Umbilical cord (tissue), 1 donor: ENCODE measurements at regions not wholly inside any gene's neighbourhood (a gene's known extent, or its start where the extent isn't known, plus 50 kb on each side); places are given as distances from the start of the nearest gene placed in this dataset.
"Not testable (repeated sequence)": the region's sequence is repeated elsewhere in the genome, so short reads cannot be mapped to it uniquely, and the experiment has no call there.

Experiments
- DNase-seq: peaks from one replicate; pipeline ENCODE4 v3.0.0-alpha.2; 2015; ENCODE audit warnings: low spot score

DNA sequence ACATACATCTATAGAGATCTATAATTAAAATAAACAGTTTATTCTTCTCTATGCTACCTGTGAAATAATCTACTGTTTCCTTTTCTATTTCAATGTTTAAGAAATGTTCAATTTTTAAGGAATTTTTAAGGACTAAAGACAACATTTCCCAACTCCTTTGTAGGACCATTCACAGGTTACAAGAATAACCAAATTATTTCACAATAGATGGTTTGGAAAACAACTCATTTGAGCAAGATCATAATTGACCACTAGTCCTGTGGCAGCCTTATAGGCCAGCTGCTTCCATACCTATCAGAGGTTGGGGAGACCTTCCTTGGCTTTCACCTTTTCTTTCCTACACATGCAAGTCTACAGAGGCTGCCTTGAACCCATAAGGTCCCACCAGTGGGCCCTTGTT is 193.7 kb downstream of the TTC39B start:
- no peak for DNase-seq

DNA sequence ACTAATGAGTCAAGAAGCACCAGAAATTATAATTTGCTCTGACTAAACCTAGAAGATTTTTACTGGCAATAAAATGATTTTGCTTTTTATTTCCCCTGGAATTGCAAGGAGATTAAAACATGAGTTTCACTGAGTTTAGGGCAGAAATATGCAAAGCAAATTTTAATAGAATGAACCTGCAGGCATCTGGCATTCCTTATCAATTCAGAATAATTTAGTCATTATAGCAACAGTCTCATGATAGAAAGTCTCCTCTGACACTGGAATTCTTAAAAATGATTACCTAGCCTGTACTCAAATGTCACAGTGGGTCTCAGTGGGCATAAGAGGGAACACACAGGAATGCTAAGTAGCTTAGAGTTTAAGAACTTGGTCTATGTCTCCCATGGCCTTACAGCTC is 195.9 kb downstream of the TTC39B start:
- no peak for DNase-seq

DNA sequence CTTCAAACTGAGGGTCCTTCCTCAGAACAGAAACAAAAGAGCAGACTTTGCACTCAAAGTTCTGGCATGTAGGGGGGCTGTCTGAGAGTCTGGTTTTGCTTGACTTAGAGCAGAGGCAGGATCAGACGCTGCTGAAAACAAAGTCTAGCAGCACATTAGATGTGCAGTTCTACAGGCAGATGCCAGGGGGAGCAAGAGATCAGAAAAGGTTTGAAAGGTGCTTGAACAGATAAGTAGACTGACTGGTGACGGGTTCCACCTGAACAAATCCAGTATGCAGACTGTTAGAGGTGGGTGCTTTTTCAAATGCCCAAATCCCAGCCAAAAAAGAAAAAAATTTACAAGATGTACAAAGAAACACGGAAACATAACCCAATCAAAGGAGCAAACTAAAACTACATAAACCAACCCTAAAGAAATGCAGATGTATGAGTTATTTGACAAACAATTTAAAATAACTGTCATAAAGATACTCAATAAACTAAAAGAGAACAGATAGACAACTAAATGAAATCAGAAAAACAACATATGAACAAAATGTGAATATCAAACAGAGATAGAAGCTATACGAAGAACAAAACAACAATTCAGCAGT is 194.7 kb upstream of the FREM1 start:
- peak; percentile 35 for DNase-seq

DNA sequence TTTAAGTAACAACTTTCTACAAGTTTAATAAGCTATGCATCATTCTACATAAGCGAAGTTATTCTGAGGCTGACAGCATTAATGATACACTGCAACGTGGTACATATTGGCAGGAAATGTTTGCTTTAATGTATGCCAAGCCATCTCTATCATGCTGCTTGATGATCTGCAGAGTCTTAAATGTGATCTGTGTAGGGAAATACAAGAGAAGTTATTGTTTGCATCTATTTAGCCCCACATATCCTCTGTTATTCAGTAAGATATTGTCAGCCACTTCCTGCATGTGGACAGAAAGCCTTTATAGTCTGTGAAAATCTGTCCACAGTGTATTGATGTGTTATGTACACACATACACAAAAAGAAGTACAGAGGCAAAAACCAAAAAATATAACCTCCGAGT is 193.1 kb upstream of the FREM1 start:
- peak; percentile 30 for DNase-seq

DNA sequence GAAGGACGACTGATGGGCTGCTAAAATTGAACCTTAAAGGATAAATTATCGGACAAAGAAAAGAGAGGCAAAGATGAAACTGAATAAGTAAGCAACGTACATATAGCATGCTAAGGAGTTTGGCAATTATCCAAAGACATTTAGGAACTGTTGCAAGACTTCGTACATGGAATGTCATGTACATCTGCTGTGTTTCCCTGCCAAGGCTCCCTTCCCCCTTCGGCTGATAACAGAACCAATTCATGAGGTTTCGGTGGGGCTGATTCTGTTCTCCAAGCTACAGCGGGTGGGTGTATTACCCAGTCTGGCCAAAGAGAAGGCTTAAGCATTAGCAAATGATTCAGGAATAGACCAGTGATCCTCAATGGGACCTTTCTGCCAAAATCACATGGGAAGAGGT is 190.9 kb upstream of the FREM1 start:
- DNase-seq, result peak; percentile 84

DNA sequence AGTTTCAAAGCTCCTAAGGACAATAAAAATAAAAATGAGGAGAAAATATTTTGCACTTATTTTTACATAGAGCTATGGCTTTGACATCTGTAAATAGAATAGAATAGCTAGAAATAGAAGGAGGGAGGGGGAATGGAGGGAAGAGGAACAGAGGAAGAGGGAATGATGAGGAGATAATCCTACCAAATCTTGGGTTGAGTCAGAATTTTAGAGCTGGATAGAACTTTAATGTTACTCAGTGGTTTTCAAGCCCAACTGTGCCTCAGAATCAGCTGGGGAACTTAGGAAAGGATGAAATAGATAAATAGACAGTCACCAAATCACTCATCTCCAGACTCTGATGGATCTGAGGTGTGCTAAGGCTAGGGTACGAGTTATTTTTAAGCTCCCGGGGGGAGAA is 190.3 kb upstream of the FREM1 start:
- peak; percentile 93 for DNase-seq

DNA sequence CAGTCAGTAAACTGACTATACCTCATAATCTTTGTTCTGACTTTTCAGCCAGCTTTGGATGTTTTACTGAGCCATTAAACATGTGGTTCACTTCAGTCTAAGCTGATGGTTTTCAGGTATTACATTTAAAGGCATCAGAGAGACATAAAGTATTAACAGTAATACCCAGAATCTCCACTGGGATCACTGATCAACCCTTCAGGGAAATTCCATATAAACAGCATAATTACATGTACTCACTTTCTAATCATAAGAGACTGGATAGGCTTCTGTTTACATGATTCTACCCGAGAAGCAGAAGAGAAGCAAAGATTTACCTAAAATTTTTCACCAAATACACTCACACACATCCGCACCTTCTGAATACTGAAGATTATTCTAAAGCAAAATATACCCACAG is 186.7 kb upstream of the FREM1 start:
- DNase-seq, result peak; percentile 94

DNA sequence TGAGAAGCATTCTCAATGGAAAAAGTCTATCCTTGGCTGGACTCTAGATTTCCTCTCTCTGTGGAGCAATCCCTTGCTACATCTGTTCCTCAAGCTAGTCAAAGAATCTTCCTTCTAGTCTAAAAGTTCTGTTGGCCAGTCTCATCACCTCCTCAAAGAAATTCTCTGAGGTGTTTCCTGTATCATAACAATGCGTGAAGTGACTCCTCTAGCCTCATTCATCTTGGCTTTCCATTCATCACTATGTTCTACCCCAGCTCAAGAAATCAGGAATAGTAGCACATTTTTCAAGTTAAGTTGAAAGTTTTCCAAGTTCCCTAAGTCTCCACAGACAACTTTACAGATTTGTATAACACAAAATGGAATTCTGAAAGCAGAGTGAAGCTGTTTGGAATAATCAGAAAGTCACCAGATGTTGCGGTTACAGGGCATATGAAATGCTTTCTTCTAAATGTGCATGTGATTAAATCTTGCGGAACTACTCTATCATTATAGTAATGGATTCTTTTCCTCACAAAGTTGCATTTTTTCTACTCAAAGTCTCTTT is 176.6 kb upstream of the FREM1 start:
- peak; percentile 78 for DNase-seq

DNA sequence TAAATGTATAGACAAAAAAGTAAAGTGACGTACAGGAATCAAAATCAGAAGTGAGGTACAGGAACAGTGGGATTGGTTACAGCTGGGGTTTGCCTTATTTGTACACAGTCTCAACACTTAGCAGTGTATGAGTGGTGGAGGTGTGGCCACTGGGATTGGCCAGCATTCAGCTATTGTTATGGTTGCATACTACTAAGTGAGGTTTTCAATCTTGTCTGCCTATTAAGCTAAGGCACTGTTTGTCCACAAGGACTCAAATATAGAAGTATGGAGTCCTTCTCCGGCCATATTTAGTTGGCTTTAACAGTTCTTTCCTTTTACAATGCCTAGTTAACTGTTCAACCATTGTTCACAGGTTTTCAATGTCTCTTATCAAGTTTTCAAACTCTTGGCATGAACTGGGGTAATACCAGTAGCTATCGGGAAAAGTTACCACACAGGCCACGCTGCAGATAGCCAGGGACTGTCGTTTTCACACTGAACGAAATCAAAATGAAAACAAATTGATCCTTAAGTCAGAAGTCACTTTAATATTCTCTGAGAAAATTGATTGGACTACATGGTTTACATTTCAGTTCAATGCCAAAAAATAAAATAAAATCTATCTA is 176.0 kb upstream of the FREM1 start:
- peak; percentile 32 for DNase-seq

DNA sequence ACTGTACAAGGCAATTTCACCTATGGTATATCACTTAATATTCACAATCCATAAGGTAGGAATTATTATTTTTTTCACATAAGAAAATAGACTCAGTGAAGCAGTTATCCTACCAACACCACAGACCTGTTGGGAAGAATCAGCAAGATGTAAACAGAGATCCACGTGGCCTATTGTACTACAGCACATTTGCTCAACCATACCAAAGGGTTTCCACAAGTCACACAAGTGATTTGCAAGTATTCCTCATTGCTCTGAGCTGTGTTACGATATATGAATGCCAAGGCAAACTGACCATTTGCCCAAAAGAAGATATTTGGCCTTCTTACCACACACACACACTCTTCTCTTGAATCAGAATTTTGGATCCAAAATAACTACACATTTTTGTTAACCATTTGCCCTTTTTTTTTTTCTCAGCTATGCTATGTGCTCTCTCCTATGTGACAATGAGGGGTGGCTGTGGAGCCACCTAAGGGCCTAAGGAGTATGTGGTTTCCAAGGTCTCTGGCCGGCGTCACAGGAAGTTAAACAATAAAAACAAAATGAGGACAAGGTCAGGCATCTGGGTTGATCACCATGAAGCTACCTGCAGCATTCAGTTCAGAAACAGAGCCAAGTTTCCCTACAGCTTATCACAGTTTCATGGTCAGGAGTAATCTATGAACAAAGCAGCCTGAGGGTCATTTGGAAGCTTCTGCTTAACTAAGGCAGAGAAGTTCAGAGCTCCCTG is 171.0 kb upstream of the FREM1 start:
- no peak for DNase-seq

DNA sequence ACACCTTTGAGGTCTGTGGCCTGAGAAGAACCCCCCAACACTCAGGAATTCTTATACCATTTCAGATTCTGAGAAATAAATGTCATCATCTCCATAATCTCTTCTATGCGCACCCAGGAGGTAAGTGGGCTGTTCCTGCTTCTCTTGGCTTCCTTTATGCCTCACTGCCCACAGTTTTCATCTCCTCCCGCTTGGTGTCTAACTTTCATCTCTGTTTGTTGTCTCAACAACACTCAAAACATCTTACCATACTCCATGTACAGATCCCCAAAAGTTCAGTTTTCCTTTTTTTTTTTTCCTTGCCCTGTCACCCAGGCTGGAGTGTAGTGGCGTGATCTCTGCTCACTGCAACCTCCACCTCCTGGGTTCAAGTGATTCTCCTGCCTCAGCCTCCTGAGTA is 170.2 kb upstream of the FREM1 start:
- DNase-seq, result no peak

DNA sequence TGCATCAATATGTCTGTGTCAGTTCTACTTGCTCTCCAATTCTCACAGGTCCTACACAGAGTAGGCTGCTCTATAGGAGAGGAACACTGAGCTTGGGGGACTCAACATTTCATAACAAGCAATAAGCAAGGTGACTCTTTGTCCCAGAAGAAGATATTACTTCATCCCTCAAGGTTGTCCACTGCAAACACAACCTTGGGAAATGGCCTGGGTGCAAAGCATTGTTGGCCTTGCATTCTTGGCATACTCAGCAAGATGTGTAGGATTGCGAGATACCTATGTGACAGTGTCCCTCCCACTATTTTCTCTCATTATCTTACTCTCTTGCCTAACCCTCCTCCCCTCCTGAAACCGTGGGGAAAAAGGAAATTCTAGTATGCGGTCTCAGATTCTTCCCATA is 169.8 kb upstream of the FREM1 start:
- DNase-seq, result no peak

DNA sequence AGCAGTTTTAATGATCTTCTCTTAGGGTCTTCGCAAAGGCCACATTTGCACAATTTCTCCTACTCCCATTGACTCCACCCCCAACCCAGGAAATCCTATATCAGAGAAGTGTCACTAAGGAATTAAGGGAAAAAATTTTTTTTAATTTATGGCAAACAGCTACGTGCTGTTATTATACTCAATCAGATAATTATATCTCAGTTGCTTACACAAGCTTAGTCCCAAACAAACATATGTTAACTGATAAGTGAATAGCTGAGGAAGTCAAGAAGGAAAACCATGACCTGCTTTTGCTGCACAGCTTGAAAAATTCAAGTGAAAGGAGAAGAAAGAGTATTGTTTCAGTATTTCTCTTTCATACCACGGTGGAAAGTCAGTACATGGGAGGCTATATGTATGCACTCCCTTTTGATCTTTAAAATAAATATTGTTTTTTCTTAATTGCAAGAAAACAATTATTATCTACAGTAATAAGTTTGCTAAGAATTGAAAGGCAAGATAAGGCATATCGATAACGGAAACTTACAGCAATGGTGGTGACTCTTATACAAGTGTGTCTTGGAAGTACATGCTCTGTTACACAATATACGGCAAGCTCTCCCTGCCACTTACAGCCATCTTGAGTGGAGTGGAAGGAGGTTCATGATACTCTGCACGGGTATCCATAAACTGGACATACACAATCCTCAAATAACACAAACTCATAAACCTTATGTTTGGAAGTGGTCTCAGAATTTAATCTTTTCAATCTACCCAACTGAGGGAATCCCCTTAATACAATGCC is 167.9 kb upstream of the FREM1 start:
- peak; percentile 31 for DNase-seq

DNA sequence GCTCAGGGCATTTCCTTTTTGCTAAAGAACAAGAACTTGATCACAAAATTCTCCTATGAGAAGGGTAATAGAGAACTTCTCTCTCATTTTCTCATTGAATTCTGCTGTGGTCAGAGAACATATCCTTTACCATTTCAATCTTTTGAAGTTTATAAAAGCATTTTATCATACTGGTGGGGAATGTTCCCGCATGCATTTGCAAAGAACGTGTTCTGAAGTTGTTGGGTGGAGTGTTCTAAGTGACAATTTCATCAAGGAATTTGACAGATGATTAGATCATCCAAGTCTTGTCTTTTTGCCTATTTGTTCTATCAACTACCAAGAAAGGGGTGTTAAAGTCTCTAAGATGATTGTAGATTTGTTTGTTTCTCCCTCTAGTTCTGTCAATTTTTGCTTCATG is 163.4 kb upstream of the FREM1 start:
- no peak for DNase-seq

DNA sequence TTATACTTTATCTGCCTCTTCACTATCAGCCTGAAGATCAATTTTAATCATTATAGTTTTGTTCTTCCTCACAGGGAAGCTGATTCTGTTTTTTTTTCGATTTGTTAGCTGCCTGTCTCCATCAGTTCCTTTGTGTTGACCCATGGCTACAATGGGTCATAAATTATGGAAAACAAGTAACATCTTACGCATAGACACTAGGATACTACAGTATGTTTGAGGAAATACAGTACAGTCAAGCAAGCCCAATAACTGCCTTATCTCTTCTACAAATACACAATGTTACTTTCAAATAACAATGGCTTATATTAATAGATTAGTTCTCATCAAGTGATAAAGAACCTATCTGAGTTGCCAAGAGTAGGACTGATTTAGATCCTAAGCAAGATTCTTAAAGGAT is 160.5 kb upstream of the FREM1 start:
- DNase-seq, result no peak

DNA sequence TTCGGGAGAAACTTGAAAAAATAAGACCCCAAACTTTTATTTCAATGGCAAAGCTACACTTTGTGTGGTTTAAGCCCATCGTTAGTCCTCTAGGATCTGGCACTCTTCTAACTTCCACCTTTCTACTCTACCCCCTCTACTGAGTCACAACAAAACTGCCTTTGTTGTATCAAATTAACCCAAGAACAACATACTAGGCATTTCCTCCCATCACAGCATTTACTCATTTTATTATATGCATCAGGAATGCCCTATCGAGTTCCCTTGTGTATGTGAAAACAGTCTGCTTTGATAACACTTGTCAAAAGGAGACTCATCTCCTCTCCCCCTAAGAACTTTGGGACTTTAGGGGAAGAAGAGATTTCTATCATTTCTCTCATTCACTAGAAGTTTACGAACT is 158.9 kb upstream of the FREM1 start:
- DNase-seq, result no peak

DNA sequence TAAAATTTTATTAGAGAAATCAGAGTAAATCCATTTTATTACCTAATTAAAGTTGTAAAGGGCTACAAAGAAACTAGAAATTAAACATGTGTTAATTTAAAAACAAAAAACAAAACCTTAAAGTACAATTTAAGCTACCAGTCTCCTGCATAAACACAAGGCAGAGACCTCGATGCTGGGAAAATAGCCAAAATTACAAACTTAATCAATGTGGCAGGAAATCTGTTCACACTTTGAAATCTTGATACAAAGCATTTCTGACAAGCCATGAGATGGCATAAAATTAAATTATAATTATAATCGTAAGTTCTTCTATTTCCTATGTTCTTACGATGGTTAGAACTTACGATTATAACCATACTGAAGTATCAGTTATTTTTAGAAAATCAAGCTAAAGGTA is 158.0 kb upstream of the FREM1 start:
- DNase-seq, result no peak

DNA sequence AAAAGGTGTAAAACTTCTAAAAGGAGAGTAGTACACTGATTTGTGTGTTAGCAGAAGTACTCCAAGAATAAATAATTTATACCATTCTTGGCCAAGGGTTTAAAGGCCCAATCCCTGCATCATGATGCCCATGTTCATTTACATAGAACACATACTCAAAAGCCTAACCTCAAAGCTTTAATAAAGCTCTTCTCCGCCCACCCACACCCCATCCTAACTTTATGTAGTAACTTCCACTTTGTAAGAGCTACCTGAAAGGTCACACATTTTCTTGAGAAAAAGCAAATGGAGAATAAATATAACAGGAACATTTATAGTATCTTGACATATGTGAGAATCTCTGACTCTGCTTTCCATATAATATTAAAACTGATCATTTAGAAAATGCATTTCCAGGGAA is 148.8 kb upstream of the FREM1 start:
- no peak for DNase-seq

DNA sequence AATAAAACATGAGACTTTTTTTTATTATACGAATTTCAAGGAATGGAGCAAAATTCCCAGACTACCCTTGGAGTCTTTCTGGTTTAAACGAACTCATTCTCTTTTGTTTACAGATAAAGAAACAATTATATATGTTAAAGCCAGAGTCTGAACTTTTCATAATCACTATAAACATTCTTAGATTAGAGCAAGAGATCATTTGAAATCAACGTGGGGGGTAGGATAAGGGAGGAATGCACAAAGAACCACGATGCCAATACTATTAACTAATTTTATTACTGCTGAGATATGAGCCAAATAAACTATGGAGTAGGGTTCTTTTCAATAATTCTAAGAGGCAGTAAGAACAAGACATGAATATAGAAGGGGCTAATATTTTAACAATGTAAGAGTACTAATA is 148.0 kb upstream of the FREM1 start:
- no peak for DNase-seq

DNA sequence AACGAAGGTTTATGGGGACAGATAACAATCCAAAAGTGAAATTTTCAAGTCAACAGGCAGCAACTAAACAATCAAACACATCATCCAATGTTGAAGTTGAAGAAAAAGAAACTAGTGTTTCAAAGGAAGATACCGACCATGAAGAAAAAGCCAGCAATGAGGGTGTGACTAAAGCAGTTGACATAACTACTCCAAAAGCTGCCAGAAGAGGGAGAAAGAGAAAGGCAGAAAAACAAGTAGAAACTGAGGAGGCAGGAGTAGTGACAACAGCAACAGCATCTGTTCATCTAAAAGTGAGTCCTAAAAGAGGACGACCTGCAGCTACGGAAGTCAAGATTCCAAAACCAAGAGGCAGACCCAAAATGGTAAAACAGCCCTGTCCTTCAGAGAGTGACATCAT is 145.1 kb upstream of the FREM1 start:
- not testable (repeated sequence) for DNase-seq

DNA sequence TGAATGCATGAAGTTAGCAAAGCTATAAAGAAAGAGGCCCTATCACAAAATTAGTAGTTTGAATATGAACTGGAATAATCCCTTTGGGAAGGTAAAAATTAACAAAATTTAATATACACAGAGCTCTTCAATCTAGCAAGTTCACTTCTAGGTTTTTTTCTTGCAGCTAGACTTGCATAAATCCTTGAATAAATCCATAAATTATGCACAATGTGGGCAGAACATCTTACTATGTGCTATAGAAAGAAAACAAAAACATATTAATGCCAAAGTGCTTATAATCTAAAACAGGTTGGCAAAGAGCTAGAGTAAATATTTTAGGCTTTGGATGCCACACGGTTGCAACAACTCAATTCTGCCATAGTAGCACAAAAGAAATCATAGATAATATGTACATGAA is 138.5 kb upstream of the FREM1 start:
- no peak for DNase-seq

DNA sequence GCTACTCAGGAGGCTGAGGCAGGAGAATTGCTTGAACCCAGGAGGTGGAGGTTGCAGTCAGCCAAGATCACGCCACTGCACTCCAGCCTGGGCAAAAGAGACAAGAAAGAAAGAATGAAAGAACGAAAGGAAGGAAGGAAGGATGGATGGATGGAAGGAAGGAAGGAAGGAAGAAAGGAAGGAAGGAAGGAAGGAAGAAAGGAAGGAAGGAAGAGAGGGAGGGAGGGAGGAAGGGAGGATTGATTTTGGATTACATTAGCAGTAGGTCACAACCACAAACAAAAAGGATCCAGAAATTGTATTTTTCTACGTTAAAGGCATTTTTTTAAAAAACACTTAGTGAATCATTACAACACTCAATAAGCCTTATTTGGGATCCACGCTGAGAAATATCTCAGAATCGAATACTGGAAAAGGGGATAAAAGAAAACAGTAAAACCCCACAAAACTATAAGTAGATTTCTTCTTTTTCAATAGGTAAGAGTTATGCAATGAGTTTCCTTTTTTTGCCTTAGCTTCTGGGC is 136.9 kb upstream of the FREM1 start:
- no peak for DNase-seq
